22Rv1 (cell line): ENCODE measurements at regions not wholly inside any gene's neighbourhood (a gene's known extent, or its start where the extent isn't known, plus 50 kb on each side); places are given as distances from the start of the nearest gene placed in this dataset.

Source experiments
- H3K27ac ChIP-seq: fragments of 450-650 bp; 2 replicates; pipeline ENCODE4 v1.5.1; 2017
- CTCF ChIP-seq: fragments of 450-650 bp; IDR thresholded peaks from 2 replicates; pipeline ENCODE4 v1.5.1; 2017; ENCODE audit warnings: mild to moderate bottlenecking
- ZFX ChIP-seq: fragments of 450-650 bp; IDR thresholded peaks from 2 replicates; pipeline ENCODE4 v1.6.1; 2017; ENCODE audit warnings: antibody characterized with exemption, borderline replicate concordance

GRCh38 chr2:234189786-234190300, 139.3 kb downstream of the SPP2 start:
- H3K27ac ChIP-seq: no peak overlapping the region
- no peak for TF ChIP-seq ZFX

- TF ChIP-seq ZFX: no peak
- no peak for TF ChIP-seq CTCF
- H3K27ac ChIP-seq: no peak overlapping the region
Observed at GRCh38 chr2:234189230-234189629, 138.7 kb downstream of the SPP2 start.

- H3K27ac ChIP-seq: no peak overlapping the region
- TF ChIP-seq CTCF: no peak
- no peak for TF ChIP-seq ZFX
Observed at GRCh38 chr2:234187646-234188174, 137.2 kb downstream of the SPP2 start.

- no peak overlapping the region for H3K27ac ChIP-seq
- TF ChIP-seq ZFX: no peak
- TF ChIP-seq CTCF: no peak
Observed at GRCh38 chr2:234181121-234181520, 130.6 kb downstream of the SPP2 start.

GRCh38 chr2:234179031-234179363, 128.5 kb downstream of the SPP2 start:
- TF ChIP-seq CTCF: no peak
- TF ChIP-seq ZFX: no peak
- no peak overlapping the region for H3K27ac ChIP-seq

GRCh38 chr2:234178330-234179030, 128.0 kb downstream of the SPP2 start:
- no peak for TF ChIP-seq ZFX
- no peak for TF ChIP-seq CTCF
- H3K27ac ChIP-seq: no peak overlapping the region

GRCh38 chr2:234175649-234176048, 125.1 kb downstream of the SPP2 start:
- no peak overlapping the region for H3K27ac ChIP-seq
- TF ChIP-seq CTCF (no peak), ZFX (no peak)
